ENCODE measurements at regions not wholly inside any gene's neighbourhood (a gene's known extent, or its start where the extent isn't known, plus 50 kb on each side); places are given as distances from the start of the nearest gene placed in this dataset.
A peak's percentile ranks its signal among the peaks of the same experiment; 100 is the strongest.

GRCh38 chr11:15481871-15482270 lies 367.1 kb downstream of the INSC start:
- H3K9ac ChIP-seq (ENCODE audit: low read length) = no peak overlapping the region

GRCh38 chr11:15483205-15483604 lies 368.5 kb downstream of the INSC start:
- peaks cover 87% of the 10 kb centered on the region for H3K27me3 ChIP-seq (ENCODE audit: low read depth, low read length)
- H3K27ac ChIP-seq (ENCODE audit: low read length) = no peak overlapping the region
- H3K4me3 ChIP-seq (ENCODE audit: low read length) = no peak overlapping the region
- peaks cover 47% of the 10 kb centered on the region for H4K20me1 ChIP-seq (ENCODE audit: insufficient read depth, low read length)
- peak overlapping the region; percentile 44 for H3K4me2 ChIP-seq (ENCODE audit: low read length)
- no peak overlapping the region for H3K9ac ChIP-seq (ENCODE audit: low read length)
- H3K79me2 ChIP-seq (ENCODE audit: low read length) = no peaks in the 10 kb centered on the region
- H3K9me3 ChIP-seq (ENCODE audit: insufficient read depth, low read length) = no peaks in the 10 kb centered on the region
- peaks cover 39% of the 10 kb centered on the region for H3K4me1 ChIP-seq (ENCODE audit: low read length)
- H3K36me3 ChIP-seq (replicated peaks; ENCODE audit: low read depth, low read length) = no peaks in the 10 kb centered on the region
- TF ChIP-seq EZH2phosphoT487 (IDR thresholded peaks at IDR 0.05; ENCODE audit: low read depth) (peak; percentile 71; the same call in 1 of the 2 replicates), CTCF (IDR thresholded peaks at IDR 0.05; ENCODE audit: low read depth, low read length) (no peak)
- no peak overlapping the region for H2AFZ ChIP-seq (ENCODE audit: low read depth, low read length)

More at GRCh38 chr11:15481871-15482270, 367.1 kb downstream of the INSC start:
- Histone ChIP-seq H3K4me3 (ENCODE audit: low read length) (no peak overlapping the region), H3K27me3 (ENCODE audit: low read depth, low read length) (peaks cover 87% of the 10 kb centered on the region), H4K20me1 (ENCODE audit: insufficient read depth, low read length) (peaks cover 50% of the 10 kb centered on the region), H3K9me3 (ENCODE audit: insufficient read depth, low read length) (no peaks in the 10 kb centered on the region), H3K4me2 (ENCODE audit: low read length) (no peak overlapping the region), H2AFZ (ENCODE audit: low read depth, low read length) (no peak overlapping the region), H3K27ac (ENCODE audit: low read length) (no peak overlapping the region), H3K4me1 (ENCODE audit: low read length) (peaks cover 39% of the 10 kb centered on the region), H3K79me2 (ENCODE audit: low read length) (no peaks in the 10 kb centered on the region), H3K36me3 (replicated peaks; ENCODE audit: low read depth, low read length) (no peaks in the 10 kb centered on the region)
- TF ChIP-seq EZH2phosphoT487 (IDR thresholded peaks at IDR 0.05; ENCODE audit: low read depth) (no peak), CTCF (IDR thresholded peaks at IDR 0.05; ENCODE audit: low read depth, low read length) (no peak)

GRCh38 chr11:15484398-15484797 lies 369.7 kb downstream of the INSC start:
- TF ChIP-seq CTCF (IDR thresholded peaks at IDR 0.05; ENCODE audit: low read depth, low read length) (no peak), EZH2phosphoT487 (IDR thresholded peaks at IDR 0.05; ENCODE audit: low read depth) (no peak)

DNA sequence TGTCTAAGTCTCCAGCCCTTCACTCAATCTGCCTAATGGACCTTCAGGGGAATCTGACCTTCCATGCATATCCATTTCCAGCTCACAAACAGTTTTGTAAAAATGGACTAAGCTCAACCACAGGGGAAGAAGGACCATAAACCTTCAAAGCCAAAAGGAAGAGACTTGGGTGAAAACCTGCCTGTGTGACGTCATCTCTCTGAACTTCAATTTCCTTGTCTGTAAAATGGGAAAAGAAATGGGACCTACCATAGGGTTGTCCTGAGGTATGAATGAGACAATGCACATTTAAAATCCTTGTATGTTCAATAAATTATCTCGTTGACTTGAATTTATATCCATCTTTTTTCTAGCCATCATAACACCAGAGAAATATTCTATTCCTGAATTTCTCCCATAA lies 370.7 kb downstream of the INSC start:
- no peak overlapping the region for H3K4me2 ChIP-seq (ENCODE audit: low read length)
- H3K79me2 ChIP-seq (ENCODE audit: low read length) = no peaks in the 10 kb centered on the region
- H4K20me1 ChIP-seq (ENCODE audit: insufficient read depth, low read length) = peaks cover 48% of the 10 kb centered on the region
- no peak for TF ChIP-seq CTCF (IDR thresholded peaks at IDR 0.05; ENCODE audit: low read depth, low read length)
- TF ChIP-seq EZH2phosphoT487 (IDR thresholded peaks at IDR 0.05; ENCODE audit: low read depth) = no peak
- H3K4me1 ChIP-seq (ENCODE audit: low read length) = peaks cover 28% of the 10 kb centered on the region
- H3K4me3 ChIP-seq (ENCODE audit: low read length) = no peak overlapping the region
- H3K27ac ChIP-seq (ENCODE audit: low read length) = no peak overlapping the region
- H3K9ac ChIP-seq (ENCODE audit: low read length) = no peak overlapping the region
- H2AFZ ChIP-seq (ENCODE audit: low read depth, low read length) = no peak overlapping the region
- H3K27me3 ChIP-seq (ENCODE audit: low read depth, low read length) = peaks cover 89% of the 10 kb centered on the region
- no peaks in the 10 kb centered on the region for H3K9me3 ChIP-seq (ENCODE audit: insufficient read depth, low read length)
- no peaks in the 10 kb centered on the region for H3K36me3 ChIP-seq (replicated peaks; ENCODE audit: low read depth, low read length)

More at GRCh38 chr11:15484398-15484797, 369.7 kb downstream of the INSC start:
- H3K9ac ChIP-seq (ENCODE audit: low read length) = no peak overlapping the region
- H3K79me2 ChIP-seq (ENCODE audit: low read length) = no peaks in the 10 kb centered on the region
- H3K27ac ChIP-seq (ENCODE audit: low read length) = no peak overlapping the region
- peaks cover 47% of the 10 kb centered on the region for H4K20me1 ChIP-seq (ENCODE audit: insufficient read depth, low read length)
- no peak overlapping the region for H2AFZ ChIP-seq (ENCODE audit: low read depth, low read length)
- no peaks in the 10 kb centered on the region for H3K36me3 ChIP-seq (replicated peaks; ENCODE audit: low read depth, low read length)
- no peak overlapping the region for H3K4me3 ChIP-seq (ENCODE audit: low read length)
- peaks cover 89% of the 10 kb centered on the region for H3K27me3 ChIP-seq (ENCODE audit: low read depth, low read length)
- H3K4me2 ChIP-seq (ENCODE audit: low read length) = peak overlapping the region; percentile 37; the same call in 1 of the 2 replicates
- peaks cover 37% of the 10 kb centered on the region for H3K4me1 ChIP-seq (ENCODE audit: low read length)
- H3K9me3 ChIP-seq (ENCODE audit: insufficient read depth, low read length) = no peaks in the 10 kb centered on the region
